ENCODE measurements at regions not wholly inside any gene's neighbourhood (a gene's known extent, or its start where the extent isn't known, plus 50 kb on each side); places are given as distances from the start of the nearest gene placed in this dataset.

DNA sequence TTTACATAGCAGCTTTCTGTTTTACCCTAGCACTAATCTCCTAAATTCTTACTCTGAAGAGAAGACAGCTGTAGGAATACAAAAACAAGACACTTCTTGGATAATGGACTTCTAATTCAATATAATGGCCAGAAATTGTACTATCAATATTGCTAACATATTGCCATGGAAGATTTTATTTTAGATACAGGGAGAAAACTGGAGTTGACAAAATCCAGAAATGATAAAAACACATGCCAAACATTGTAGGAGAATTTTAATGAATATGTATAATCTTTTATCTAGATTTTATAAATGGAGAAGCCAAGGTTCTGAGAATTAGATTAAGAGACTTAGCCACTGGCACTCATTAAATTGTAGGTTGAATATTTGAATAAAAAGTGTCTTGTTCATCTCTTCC is 1838.8 kb upstream of the LRRTM1 start:
- Mint-ChIP-seq H3K36me3 (ENCODE audit: low read depth) (no peaks in the 10 kb centered on the region), H3K4me3 (no peak overlapping the region), H3K27ac (no peak overlapping the region), H3K4me1 (ENCODE audit: low read depth) (no peaks in the 10 kb centered on the region), H3K27me3 (no peaks in the 10 kb centered on the region), H3K9me3 (peaks cover 7% of the 10 kb centered on the region)
- DNase-seq: no peak
- POLR2A ChIA-PET: no interaction called here
- no peak for ATAC-seq
- TF ChIP-seq, protein P1, sequence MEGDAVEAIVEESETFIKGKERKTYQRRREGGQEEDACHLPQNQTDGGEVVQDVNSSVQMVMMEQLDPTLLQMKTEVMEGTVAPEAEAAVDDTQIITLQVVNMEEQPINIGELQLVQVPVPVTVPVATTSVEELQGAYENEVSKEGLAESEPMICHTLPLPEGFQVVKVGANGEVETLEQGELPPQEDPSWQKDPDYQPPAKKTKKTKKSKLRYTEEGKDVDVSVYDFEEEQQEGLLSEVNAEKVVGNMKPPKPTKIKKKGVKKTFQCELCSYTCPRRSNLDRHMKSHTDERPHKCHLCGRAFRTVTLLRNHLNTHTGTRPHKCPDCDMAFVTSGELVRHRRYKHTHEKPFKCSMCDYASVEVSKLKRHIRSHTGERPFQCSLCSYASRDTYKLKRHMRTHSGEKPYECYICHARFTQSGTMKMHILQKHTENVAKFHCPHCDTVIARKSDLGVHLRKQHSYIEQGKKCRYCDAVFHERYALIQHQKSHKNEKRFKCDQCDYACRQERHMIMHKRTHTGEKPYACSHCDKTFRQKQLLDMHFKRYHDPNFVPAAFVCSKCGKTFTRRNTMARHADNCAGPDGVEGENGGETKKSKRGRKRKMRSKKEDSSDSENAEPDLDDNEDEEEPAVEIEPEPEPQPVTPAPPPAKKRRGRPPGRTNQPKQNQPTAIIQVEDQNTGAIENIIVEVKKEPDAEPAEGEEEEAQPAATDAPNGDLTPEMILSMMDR (IDR thresholded peaks at IDR 0.05): no peak
- intact Hi-C loops (cut with micrococcal nuclease): no loop called here
- CTCF ChIA-PET: no interaction called here

DNA sequence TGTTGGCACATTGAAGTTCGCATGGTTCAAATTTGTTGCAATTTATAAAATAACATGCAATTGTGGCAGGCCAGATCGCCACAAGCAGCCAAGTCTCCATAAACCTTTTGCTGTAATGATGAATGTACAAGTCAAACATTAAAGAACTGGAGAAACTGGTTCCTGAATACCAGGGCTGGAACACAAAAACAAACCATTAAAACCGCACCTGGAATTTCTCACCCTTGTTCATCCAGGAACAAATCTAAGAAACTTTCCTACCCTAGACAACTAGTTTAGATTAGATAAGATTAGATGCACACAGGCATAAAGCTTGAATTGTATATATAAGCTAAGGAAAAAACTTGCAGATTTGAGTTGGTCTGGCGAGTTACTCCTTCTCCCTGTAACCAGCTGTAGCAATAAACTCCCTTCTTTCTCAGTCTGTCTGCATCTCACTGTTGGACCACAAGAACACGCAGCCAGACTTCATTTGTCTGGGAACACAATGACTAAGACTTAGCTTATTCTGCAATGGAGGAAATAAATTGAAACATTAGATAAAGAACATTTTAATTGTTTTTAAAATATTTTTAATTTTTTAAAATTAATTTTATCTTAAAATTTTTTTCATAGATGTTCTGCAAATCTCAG is 1835.5 kb upstream of the LRRTM1 start:
- intact Hi-C loops (cut with micrococcal nuclease): no loop called here
- Mint-ChIP-seq H3K4me3 (no peak overlapping the region), H3K27ac (no peak overlapping the region), H3K4me1 (ENCODE audit: low read depth) (no peaks in the 10 kb centered on the region), H3K36me3 (ENCODE audit: low read depth) (no peaks in the 10 kb centered on the region), H3K9me3 (peaks cover 10% of the 10 kb centered on the region), H3K27me3 (no peaks in the 10 kb centered on the region)
- no peak for ATAC-seq
- POLR2A ChIA-PET: no interaction called here
- CTCF ChIA-PET: no interaction called here
- TF ChIP-seq, protein P1 (IDR thresholded peaks at IDR 0.05): no peak
- DNase-seq: no peak

DNA sequence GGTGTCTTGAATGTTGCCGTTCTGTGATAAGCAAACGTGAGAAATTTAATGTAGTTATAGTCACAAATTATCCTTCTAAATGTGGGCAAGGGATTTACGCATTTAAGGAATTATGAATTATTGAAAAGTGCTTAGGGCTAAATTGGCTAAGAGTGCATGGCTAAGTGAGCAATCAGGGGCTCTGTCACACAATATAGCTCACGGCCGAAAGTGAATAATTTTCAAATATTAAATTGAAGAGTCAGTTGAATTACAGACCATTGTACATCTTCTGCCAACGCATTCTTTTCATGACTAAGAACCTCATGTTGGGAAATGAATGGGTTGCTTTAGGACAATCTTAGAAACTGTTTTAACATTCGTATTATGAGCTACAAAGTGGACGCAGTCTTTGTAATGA is 1832.9 kb upstream of the LRRTM1 start:
- no peak overlapping the region for H3K4me3 Mint-ChIP-seq
- H3K4me1 Mint-ChIP-seq (ENCODE audit: low read depth): no peaks in the 10 kb centered on the region
- no peak for DNase-seq
- TF ChIP-seq, protein P1 (IDR thresholded peaks at IDR 0.05): no peak
- intact Hi-C loops (cut with micrococcal nuclease): no loop called here
- no peaks in the 10 kb centered on the region for H3K36me3 Mint-ChIP-seq (ENCODE audit: low read depth)
- CTCF ChIA-PET: no interaction called here
- POLR2A ChIA-PET: no interaction called here
- no peak overlapping the region for H3K27ac Mint-ChIP-seq
- no peaks in the 10 kb centered on the region for H3K27me3 Mint-ChIP-seq
- no peak for ATAC-seq
- H3K9me3 Mint-ChIP-seq: peaks cover 7% of the 10 kb centered on the region

DNA sequence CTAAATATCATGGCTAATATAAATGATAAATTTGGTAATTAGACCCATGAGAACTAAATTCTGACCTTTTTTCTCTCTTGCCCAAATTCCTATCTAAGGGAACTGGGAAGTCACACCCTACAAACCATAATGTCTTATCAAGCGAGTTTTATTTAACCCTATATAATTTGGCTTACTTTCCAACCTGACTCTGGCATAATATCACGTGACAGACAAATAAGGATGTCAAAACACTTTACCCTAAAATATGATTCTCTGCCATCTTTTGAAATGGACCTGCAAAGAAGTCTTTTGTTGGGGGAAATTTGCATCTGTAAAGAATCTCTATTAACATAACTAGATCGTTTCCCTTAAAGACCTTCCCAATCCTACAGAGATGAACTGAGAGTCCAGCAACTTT is 1823.5 kb upstream of the LRRTM1 start:
- Mint-ChIP-seq H3K4me3 (no peak overlapping the region), H3K27ac (no peak overlapping the region), H3K9me3 (peaks cover 14% of the 10 kb centered on the region), H3K36me3 (ENCODE audit: low read depth) (no peaks in the 10 kb centered on the region), H3K27me3 (no peaks in the 10 kb centered on the region), H3K4me1 (ENCODE audit: low read depth) (no peaks in the 10 kb centered on the region)
- intact Hi-C loops (cut with micrococcal nuclease): no loop called here
- CTCF ChIA-PET: no interaction called here
- POLR2A ChIA-PET: no interaction called here
- TF ChIP-seq, protein P1 (IDR thresholded peaks at IDR 0.05): no peak
- DNase-seq (no peak), ATAC-seq (no peak)

DNA sequence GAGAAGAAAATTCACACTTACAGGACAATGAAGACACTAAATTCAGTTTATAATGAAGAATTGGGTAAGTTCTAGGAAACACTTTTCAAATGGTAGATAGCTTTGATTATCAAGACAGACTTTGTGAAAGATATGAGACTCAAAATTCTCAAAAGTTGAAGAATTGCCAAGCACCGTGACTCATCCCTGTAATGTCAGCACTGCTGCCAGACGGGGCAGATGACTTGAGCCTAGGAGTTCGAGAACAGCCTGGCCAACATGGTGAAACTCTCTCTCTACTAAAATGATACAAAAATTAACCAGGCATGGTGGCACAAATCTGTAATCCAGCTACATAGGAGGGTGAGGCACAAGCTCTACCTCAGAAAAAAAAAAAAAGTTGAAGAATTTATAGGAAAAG is 1820.1 kb upstream of the LRRTM1 start:
- H3K4me1 Mint-ChIP-seq (ENCODE audit: low read depth): no peaks in the 10 kb centered on the region
- H3K27ac Mint-ChIP-seq: no peak overlapping the region
- H3K9me3 Mint-ChIP-seq: peaks cover 13% of the 10 kb centered on the region
- H3K36me3 Mint-ChIP-seq (ENCODE audit: low read depth): no peaks in the 10 kb centered on the region
- CTCF ChIA-PET: no interaction called here
- no peak for ATAC-seq
- no peak for DNase-seq
- POLR2A ChIA-PET: interaction anchor here (0.9 kb wide), 1 partner anchor 50 kb away, joined by 3 read pairs; no protein-coding TSS in a partner anchor
- no peaks in the 10 kb centered on the region for H3K27me3 Mint-ChIP-seq
- no peak overlapping the region for H3K4me3 Mint-ChIP-seq
- TF ChIP-seq, protein P1 (IDR thresholded peaks at IDR 0.05): no peak
- intact Hi-C loops (cut with micrococcal nuclease): no loop called here

All from activated CD8-positive, alpha-beta T cell treated with anti-CD3 and anti-CD28 coated beads for 36 hours (primary cell).